Keratinocyte (primary cell): ENCODE measurements at regions not wholly inside any gene's neighbourhood (a gene's known extent, or its start where the extent isn't known, plus 50 kb on each side); places are given as distances from the start of the nearest gene placed in this dataset.

Experiments
- DNase-seq: peaks from one replicate; pipeline ENCODE4 v3.0.0-alpha.2; 2011; ENCODE audit warnings: low read depth, missing footprints, low spot score
- FAIRE-seq: peaks from 2 replicates; lab custom pipeline; 2011; peaks lifted over from hg19 to GRCh38; lab: Jason Lieb, UNC
- H2AFZ ChIP-seq: 2 replicates; pipeline ENCODE4 v1.6.0; 2012; ENCODE audit warnings: low read length, control low read depth, inconsistent platforms; ENCODE audit not compliant: control insufficient read depth
- H3K27ac ChIP-seq: 2 replicates; pipeline ENCODE4 v1.5.1; 2011; ENCODE audit warnings: low read length; ENCODE audit not compliant: control insufficient read depth, insufficient read depth
- H3K27me3 ChIP-seq: 3 replicates; pipeline ENCODE4 v1.6.0; 2011; ENCODE audit warnings: low read length; ENCODE audit not compliant: control insufficient read depth, insufficient read depth; ENCODE audit errors: extremely low read depth
- H3K36me3 ChIP-seq, 2 experiments: 2 replicates in 1 of 2; 3 replicates in 1 of 2; pipeline ENCODE4 v1.5.1; 2011; ENCODE audit warnings: low read length in 2 of 2, mild to moderate bottlenecking in 1 of 2; ENCODE audit not compliant: control insufficient read depth in 2 of 2, insufficient read depth in 2 of 2; ENCODE audit errors: extremely low read depth in 1 of 2
- H3K4me1 ChIP-seq: 3 replicates; pipeline ENCODE4 v1.5.1; 2011; ENCODE audit warnings: low read length; ENCODE audit not compliant: control insufficient read depth, insufficient read depth; ENCODE audit errors: extremely low read depth
- H3K4me2 ChIP-seq: 3 replicates; pipeline ENCODE4 v1.6.0; 2011; ENCODE audit warnings: low read depth, low read length; ENCODE audit not compliant: control insufficient read depth, insufficient read depth; ENCODE audit errors: extremely low read depth
- H3K4me3 ChIP-seq, 3 experiments: fragments of 200-600 bp in 1 of 3; sonication (generic) in 1 of 3; 2 replicates in 2 of 3; 3 replicates in 1 of 3; pipeline ENCODE4 v1.5.1; 2011 to 2016; ENCODE audit warnings: low read length in 3 of 3, mild to moderate bottlenecking in 3 of 3, control low read depth in 2 of 3, inconsistent platforms in 1 of 3, low read depth in 1 of 3, mixed read lengths in 1 of 3, mixed run types in 1 of 3, moderate library complexity in 1 of 3; ENCODE audit not compliant: control insufficient read depth in 2 of 3, insufficient read depth in 2 of 3; ENCODE audit errors: extremely low read depth in 1 of 3
- H3K79me2 ChIP-seq: 2 replicates; pipeline ENCODE4 v1.6.0; 2012; ENCODE audit warnings: low read length; ENCODE audit not compliant: control insufficient read depth, insufficient read depth
- H3K9ac ChIP-seq: 3 replicates; pipeline ENCODE4 v1.6.0; 2011; ENCODE audit warnings: low read length; ENCODE audit not compliant: control insufficient read depth, insufficient read depth; ENCODE audit errors: extremely low read depth
- H3K9me1 ChIP-seq: 3 replicates; pipeline ENCODE4 v1.6.0; 2011; ENCODE audit warnings: low read length; ENCODE audit not compliant: control insufficient read depth, insufficient read depth; ENCODE audit errors: extremely low read depth
- H3K9me3 ChIP-seq: 2 replicates; pipeline ENCODE4 v1.5.1; 2012; ENCODE audit warnings: low read depth, low read length; ENCODE audit not compliant: control insufficient read depth
- H4K20me1 ChIP-seq: 3 replicates; pipeline ENCODE4 v1.6.0; 2011; ENCODE audit warnings: low read length; ENCODE audit not compliant: control insufficient read depth, insufficient read depth; ENCODE audit errors: extremely low read depth
- EZH2 ChIP-seq: IDR thresholded peaks from one replicate; pipeline ENCODE4 v1.6.1; 2012; ENCODE audit warnings: inconsistent platforms, mild to moderate bottlenecking, low read length, moderate library complexity
- dilution Hi-C: fragments of 300-500 bp; cut with MboI; formaldehyde crosslinking; loops from one replicate; pipeline ENCODE4 v1.7.0; 2020; ENCODE audit warnings: low sequenced_read_pairs; ENCODE audit not compliant: extremely low pct_ligation_motif_present
- TF ChIP-seq, protein P1 (sequence below), 3 experiments: IDR thresholded peaks in 1 of 3; conservative IDR thresholded peaks in 1 of 3; optimal IDR thresholded peaks in 1 of 3; 2 replicates in 2 of 3; 3 replicates in 1 of 3; pipeline versions ENCODE3 to v1.5.1; 2011; ENCODE audit warnings: low read length in 3 of 3, mild to moderate bottlenecking in 3 of 3, moderate library complexity in 2 of 3, control low read depth in 1 of 3, inconsistent platforms in 1 of 3; ENCODE audit not compliant: insufficient read depth in 2 of 3; ENCODE audit errors: extremely low read depth in 1 of 3

DNA sequence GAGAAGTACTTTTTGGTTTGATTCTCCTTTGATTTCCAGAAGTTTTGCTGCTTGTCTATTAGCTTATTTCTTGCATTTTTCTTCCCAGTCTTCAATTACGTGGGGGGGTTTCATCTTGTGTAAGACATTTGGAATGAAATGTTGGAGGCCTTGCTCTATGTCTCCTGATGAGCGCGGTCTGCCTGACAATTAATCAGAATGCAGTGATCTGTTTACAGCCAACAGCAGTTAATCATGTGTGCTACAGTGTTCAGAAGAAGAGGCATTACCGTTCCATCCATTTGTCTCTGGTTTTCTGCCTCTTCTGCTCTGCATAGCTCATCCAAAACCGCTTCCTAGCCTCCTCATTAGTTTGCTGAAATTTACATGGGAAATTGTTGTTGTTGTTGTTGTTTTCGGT is 134.4 kb upstream of the ST6GAL2 start:
- no peak for TF ChIP-seq EZH2
- TF ChIP-seq, protein P1, sequence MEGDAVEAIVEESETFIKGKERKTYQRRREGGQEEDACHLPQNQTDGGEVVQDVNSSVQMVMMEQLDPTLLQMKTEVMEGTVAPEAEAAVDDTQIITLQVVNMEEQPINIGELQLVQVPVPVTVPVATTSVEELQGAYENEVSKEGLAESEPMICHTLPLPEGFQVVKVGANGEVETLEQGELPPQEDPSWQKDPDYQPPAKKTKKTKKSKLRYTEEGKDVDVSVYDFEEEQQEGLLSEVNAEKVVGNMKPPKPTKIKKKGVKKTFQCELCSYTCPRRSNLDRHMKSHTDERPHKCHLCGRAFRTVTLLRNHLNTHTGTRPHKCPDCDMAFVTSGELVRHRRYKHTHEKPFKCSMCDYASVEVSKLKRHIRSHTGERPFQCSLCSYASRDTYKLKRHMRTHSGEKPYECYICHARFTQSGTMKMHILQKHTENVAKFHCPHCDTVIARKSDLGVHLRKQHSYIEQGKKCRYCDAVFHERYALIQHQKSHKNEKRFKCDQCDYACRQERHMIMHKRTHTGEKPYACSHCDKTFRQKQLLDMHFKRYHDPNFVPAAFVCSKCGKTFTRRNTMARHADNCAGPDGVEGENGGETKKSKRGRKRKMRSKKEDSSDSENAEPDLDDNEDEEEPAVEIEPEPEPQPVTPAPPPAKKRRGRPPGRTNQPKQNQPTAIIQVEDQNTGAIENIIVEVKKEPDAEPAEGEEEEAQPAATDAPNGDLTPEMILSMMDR (optimal IDR thresholded peaks at IDR 0.05 in 1 of 3, IDR thresholded peaks at IDR 0.05 in 1 of 3, conservative IDR thresholded peaks at IDR 0.05 in 1 of 3; ENCODE audit: extremely low read depth in 1 of 3, insufficient read depth in 2 of 3, low read length in 3 of 3): no peak
- Histone ChIP-seq H2AFZ (no peak overlapping the region), H3K9ac (no peak overlapping the region), H3K27ac (no peak overlapping the region), H3K4me1 (no peaks in the 10 kb centered on the region), H3K79me2 (no peaks in the 10 kb centered on the region), H3K36me3 (no peaks in the 10 kb centered on the region), H3K9me1 (no peaks in the 10 kb centered on the region), H4K20me1 (no peaks in the 10 kb centered on the region), H3K4me3 (no peak overlapping the region), H3K9me3 (no peaks in the 10 kb centered on the region), H3K4me2 (no peak overlapping the region), H3K27me3 (no peaks in the 10 kb centered on the region)
- DNase-seq (no peak), FAIRE-seq (no peak)
- dilution Hi-C loops: no loop called here

DNA sequence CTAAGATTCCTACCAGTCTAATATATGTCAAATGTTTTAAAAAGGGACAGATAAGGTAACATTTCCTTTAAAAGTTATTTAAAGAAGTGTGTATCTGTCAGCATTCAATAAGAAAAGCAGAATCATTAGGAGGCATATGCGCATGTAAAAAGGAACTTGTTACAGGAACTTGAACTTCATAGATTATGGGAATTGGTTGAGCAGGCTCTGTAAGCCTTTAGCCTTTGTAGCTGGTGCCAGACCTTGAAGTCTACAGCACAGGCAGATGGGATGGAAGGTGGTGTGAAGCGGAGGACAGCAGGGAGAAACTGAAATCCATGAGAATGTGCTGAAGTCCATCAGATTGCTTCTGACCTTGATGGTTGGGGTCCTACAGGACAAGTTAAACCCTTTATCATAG is 138.3 kb upstream of the ST6GAL2 start:
- no peak overlapping the region for H3K9ac ChIP-seq
- H3K9me1 ChIP-seq: no peaks in the 10 kb centered on the region
- no peak overlapping the region for H3K4me3 ChIP-seq
- H4K20me1 ChIP-seq: no peaks in the 10 kb centered on the region
- TF ChIP-seq, protein P1 (optimal IDR thresholded peaks at IDR 0.05 in 1 of 3, IDR thresholded peaks at IDR 0.05 in 1 of 3, conservative IDR thresholded peaks at IDR 0.05 in 1 of 3; ENCODE audit: extremely low read depth in 1 of 3, insufficient read depth in 2 of 3, low read length in 3 of 3): no peak
- TF ChIP-seq EZH2: no peak
- no peaks in the 10 kb centered on the region for H3K9me3 ChIP-seq
- H3K27me3 ChIP-seq: no peaks in the 10 kb centered on the region
- FAIRE-seq (no peak), DNase-seq (no peak)
- H2AFZ ChIP-seq: no peak overlapping the region
- H3K4me1 ChIP-seq: no peaks in the 10 kb centered on the region
- no peaks in the 10 kb centered on the region for H3K36me3 ChIP-seq
- no peaks in the 10 kb centered on the region for H3K79me2 ChIP-seq
- H3K27ac ChIP-seq: no peak overlapping the region
- dilution Hi-C loops: no loop called here
- no peak overlapping the region for H3K4me2 ChIP-seq
